GM19035 (cell line): ENCODE measurements at regions not wholly inside any gene's neighbourhood (a gene's known extent, or its start where the extent isn't known, plus 50 kb on each side); places are given as distances from the start of the nearest gene placed in this dataset.

ENCODE experiments used
- ATAC-seq: cut with Tn5 transposase; IDR thresholded peaks from one replicate; pipeline ENCODE4 v1.9.1; 2021; ENCODE audit not compliant: unreplicated experiment

GRCh38 chr6:24987446-24988115 lies 51.8 kb upstream of the RIPOR2 start:
- no peak for ATAC-seq

- ATAC-seq: no peak
Measured at GRCh38 chr6:24988562-24988961, 52.8 kb upstream of the RIPOR2 start.

- no peak for ATAC-seq
Measured at GRCh38 chr6:24990236-24990845, 54.6 kb upstream of the RIPOR2 start.

- ATAC-seq: no peak
Measured at GRCh38 chr6:24990944-24991809, 55.4 kb upstream of the RIPOR2 start.

GRCh38 chr6:24991810-24992467 lies 56.2 kb upstream of the RIPOR2 start:
- ATAC-seq: peak; percentile 93

GRCh38 chr6:24994812-24995211 lies 59.1 kb upstream of the RIPOR2 start:
- ATAC-seq: no peak

- ATAC-seq: no peak
Measured at GRCh38 chr6:24995270-24995669, 59.5 kb upstream of the RIPOR2 start.

GRCh38 chr6:24996269-24996836 lies 60.6 kb upstream of the RIPOR2 start:
- ATAC-seq: no peak

GRCh38 chr6:24997231-24997630 lies 61.5 kb upstream of the RIPOR2 start:
- no peak for ATAC-seq

GRCh38 chr6:24997905-24998304 lies 62.1 kb upstream of the RIPOR2 start:
- ATAC-seq: no peak

GRCh38 chr6:25002326-25003091 lies 66.7 kb upstream of the RIPOR2 start:
- ATAC-seq: no peak

- ATAC-seq: no peak
Measured at GRCh38 chr6:25004357-25004756, 68.6 kb upstream of the RIPOR2 start.

- ATAC-seq: no peak
Measured at GRCh38 chr6:25005010-25005409, 69.2 kb upstream of the RIPOR2 start.

- ATAC-seq: no peak
Measured at GRCh38 chr6:25006075-25006474, 70.3 kb upstream of the RIPOR2 start.

- peak; percentile 28 for ATAC-seq
Measured at GRCh38 chr6:25006565-25007001, 70.8 kb upstream of the RIPOR2 start.

GRCh38 chr6:25007269-25007699 lies 71.5 kb upstream of the RIPOR2 start:
- ATAC-seq: peak; percentile 84

- ATAC-seq: no peak
Measured at GRCh38 chr6:25008707-25009392, 73.1 kb upstream of the RIPOR2 start.

GRCh38 chr6:25009393-25009710 lies 73.6 kb upstream of the RIPOR2 start:
- ATAC-seq: no peak

- no peak for ATAC-seq
Measured at GRCh38 chr6:25010176-25010575, 74.4 kb upstream of the RIPOR2 start.
